C1 segment of cervical spinal cord (tissue), 14 donors: ENCODE measurements at regions not wholly inside any gene's neighbourhood (a gene's known extent, or its start where the extent isn't known, plus 50 kb on each side); places are given as distances from the start of the nearest gene placed in this dataset.

Experiments
- DNase-seq, 14 donors: peaks; one replicate each; lab custom pipeline; 2025; lab: John Stamatoyannopoulos, UW

- DNase-seq: no peak
Observed at GRCh38 chr13:80477661-80478443, 136.9 kb upstream of the SPRY2 start.

- DNase-seq: no peak
Observed at GRCh38 chr13:80476953-80477352, 136.0 kb upstream of the SPRY2 start.

- DNase-seq: no peak
Observed at GRCh38 chr13:80475718-80476117, 134.8 kb upstream of the SPRY2 start.

- DNase-seq: peak in 1 of 14 donors; percentile 58
Observed at GRCh38 chr13:80473695-80474094, 132.8 kb upstream of the SPRY2 start.

- peak in 2 of 14 donors; percentile 14 to 76 for DNase-seq
Observed at GRCh38 chr13:80469853-80470381, 129.0 kb upstream of the SPRY2 start.

GRCh38 chr13:80469105-80469852, 128.4 kb upstream of the SPRY2 start:
- DNase-seq: peak in 1 of 14 donors; percentile 33

- no peak for DNase-seq
Observed at GRCh38 chr13:80465321-80465720, 124.4 kb upstream of the SPRY2 start.

GRCh38 chr13:80463673-80464352, 122.9 kb upstream of the SPRY2 start:
- DNase-seq: no peak

GRCh38 chr13:80462567-80462966, 121.6 kb upstream of the SPRY2 start:
- no peak for DNase-seq

- DNase-seq: no peak
Observed at GRCh38 chr13:80462037-80462436, 121.1 kb upstream of the SPRY2 start.

GRCh38 chr13:80458543-80458942, 117.6 kb upstream of the SPRY2 start:
- DNase-seq: peak in 1 of 14 donors; percentile 20

- no peak for DNase-seq
Observed at GRCh38 chr13:80454245-80454644, 113.3 kb upstream of the SPRY2 start.

- no peak for DNase-seq
Observed at GRCh38 chr13:80452279-80452678, 111.4 kb upstream of the SPRY2 start.

GRCh38 chr13:80451641-80452040, 110.7 kb upstream of the SPRY2 start:
- no peak for DNase-seq

- DNase-seq: no peak
Observed at GRCh38 chr13:80450386-80450785, 109.5 kb upstream of the SPRY2 start.

- no peak for DNase-seq
Observed at GRCh38 chr13:80448725-80449124, 107.8 kb upstream of the SPRY2 start.

- no peak for DNase-seq
Observed at GRCh38 chr13:80447747-80448146, 106.8 kb upstream of the SPRY2 start.

- no peak for DNase-seq
Observed at GRCh38 chr13:80444240-80445015, 103.5 kb upstream of the SPRY2 start.

- DNase-seq: no peak
Observed at GRCh38 chr13:80442609-80443008, 101.7 kb upstream of the SPRY2 start.

GRCh38 chr13:80441968-80442367, 101.0 kb upstream of the SPRY2 start:
- DNase-seq: no peak

GRCh38 chr13:80438521-80438920, 97.6 kb upstream of the SPRY2 start:
- no peak for DNase-seq
